ENCODE measurements at regions not wholly inside any gene's neighbourhood (a gene's known extent, or its start where the extent isn't known, plus 50 kb on each side); places are given as distances from the start of the nearest gene placed in this dataset.

DNA sequence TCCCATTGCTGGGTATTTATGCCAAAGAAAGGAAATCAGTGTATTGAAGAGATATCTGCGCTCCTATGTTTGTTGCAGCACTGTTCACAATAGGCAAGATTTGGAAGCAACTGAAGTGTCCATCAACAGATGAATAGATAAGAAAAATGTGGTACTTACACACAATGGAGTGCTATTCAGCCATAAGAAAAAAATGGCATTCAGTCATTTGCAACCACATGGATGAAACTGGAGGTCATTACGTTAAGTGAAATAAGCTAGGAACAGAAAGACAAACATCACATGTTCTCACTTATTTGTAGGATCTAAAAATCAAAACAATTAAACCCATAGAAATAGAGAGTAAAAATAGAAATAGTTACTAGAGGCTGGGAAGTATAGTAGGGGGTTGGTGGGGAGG, 1133.1 kb upstream of the ACO1 start:
- TF ChIP-seq, protein P1, sequence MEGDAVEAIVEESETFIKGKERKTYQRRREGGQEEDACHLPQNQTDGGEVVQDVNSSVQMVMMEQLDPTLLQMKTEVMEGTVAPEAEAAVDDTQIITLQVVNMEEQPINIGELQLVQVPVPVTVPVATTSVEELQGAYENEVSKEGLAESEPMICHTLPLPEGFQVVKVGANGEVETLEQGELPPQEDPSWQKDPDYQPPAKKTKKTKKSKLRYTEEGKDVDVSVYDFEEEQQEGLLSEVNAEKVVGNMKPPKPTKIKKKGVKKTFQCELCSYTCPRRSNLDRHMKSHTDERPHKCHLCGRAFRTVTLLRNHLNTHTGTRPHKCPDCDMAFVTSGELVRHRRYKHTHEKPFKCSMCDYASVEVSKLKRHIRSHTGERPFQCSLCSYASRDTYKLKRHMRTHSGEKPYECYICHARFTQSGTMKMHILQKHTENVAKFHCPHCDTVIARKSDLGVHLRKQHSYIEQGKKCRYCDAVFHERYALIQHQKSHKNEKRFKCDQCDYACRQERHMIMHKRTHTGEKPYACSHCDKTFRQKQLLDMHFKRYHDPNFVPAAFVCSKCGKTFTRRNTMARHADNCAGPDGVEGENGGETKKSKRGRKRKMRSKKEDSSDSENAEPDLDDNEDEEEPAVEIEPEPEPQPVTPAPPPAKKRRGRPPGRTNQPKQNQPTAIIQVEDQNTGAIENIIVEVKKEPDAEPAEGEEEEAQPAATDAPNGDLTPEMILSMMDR (IDR thresholded peaks at IDR 0.05) = no peak
- no peak for TF ChIP-seq POLR2A (IDR thresholded peaks at IDR 0.05)
